H1 (cell line): ENCODE measurements at regions not wholly inside any gene's neighbourhood (a gene's known extent, or its start where the extent isn't known, plus 50 kb on each side); places are given as distances from the start of the nearest gene placed in this dataset.

Source experiments
- CHD2 ChIP-seq: IDR thresholded peaks from 2 replicates; pipeline ENCODE4 v1.6.1; 2012; ENCODE audit warnings: low read length, improper control_type of control experiment
- JUND ChIP-seq: IDR thresholded peaks from 2 replicates; pipeline ENCODE4 v1.6.1; 2011; ENCODE audit warnings: mild to moderate bottlenecking, improper control_type of control experiment, low read length
- SP1 ChIP-seq: IDR thresholded peaks from 2 replicates; pipeline ENCODE4 v1.6.1; 2011; ENCODE audit warnings: low read depth, low read length
- TAF7 ChIP-seq: optimal IDR thresholded peaks from 2 replicates; pipeline ENCODE3; 2011; ENCODE audit warnings: low read depth, mild to moderate bottlenecking, inconsistent platforms, low read length, moderate library complexity, borderline replicate concordance
- TF ChIP-seq, protein P1 (sequence below): fragments of 300-600 bp; sonication (generic); IDR thresholded peaks from 2 replicates; pipeline ENCODE4 v1.7.1; 2012; ENCODE audit warnings: low read length, moderate library complexity, mild to moderate bottlenecking, inconsistent platforms; ENCODE audit not compliant: insufficient replicate concordance

DNA sequence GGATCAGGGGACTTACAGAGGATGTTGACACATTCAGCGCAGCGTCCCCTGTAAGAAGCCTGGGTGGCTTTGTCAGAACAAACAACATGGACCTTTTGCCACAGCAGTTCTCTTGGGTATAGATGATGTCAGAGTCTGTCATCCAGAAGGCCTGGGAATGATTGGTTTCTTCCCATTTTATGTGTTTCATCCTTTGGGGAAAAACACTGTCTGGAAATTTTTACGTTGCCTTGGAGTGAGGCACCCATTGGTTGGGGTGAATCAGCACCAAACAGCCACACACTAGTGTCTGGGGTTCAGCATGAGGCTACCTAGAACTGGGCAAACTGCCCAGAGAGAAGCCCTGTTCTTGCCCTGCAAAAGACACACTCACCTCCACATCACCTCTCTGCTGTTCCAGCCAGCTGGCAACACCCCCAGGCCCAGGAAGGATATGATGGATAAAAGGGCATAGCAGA is 123.0 kb downstream of the FAM43A start (continued):
- TF ChIP-seq, protein P1, sequence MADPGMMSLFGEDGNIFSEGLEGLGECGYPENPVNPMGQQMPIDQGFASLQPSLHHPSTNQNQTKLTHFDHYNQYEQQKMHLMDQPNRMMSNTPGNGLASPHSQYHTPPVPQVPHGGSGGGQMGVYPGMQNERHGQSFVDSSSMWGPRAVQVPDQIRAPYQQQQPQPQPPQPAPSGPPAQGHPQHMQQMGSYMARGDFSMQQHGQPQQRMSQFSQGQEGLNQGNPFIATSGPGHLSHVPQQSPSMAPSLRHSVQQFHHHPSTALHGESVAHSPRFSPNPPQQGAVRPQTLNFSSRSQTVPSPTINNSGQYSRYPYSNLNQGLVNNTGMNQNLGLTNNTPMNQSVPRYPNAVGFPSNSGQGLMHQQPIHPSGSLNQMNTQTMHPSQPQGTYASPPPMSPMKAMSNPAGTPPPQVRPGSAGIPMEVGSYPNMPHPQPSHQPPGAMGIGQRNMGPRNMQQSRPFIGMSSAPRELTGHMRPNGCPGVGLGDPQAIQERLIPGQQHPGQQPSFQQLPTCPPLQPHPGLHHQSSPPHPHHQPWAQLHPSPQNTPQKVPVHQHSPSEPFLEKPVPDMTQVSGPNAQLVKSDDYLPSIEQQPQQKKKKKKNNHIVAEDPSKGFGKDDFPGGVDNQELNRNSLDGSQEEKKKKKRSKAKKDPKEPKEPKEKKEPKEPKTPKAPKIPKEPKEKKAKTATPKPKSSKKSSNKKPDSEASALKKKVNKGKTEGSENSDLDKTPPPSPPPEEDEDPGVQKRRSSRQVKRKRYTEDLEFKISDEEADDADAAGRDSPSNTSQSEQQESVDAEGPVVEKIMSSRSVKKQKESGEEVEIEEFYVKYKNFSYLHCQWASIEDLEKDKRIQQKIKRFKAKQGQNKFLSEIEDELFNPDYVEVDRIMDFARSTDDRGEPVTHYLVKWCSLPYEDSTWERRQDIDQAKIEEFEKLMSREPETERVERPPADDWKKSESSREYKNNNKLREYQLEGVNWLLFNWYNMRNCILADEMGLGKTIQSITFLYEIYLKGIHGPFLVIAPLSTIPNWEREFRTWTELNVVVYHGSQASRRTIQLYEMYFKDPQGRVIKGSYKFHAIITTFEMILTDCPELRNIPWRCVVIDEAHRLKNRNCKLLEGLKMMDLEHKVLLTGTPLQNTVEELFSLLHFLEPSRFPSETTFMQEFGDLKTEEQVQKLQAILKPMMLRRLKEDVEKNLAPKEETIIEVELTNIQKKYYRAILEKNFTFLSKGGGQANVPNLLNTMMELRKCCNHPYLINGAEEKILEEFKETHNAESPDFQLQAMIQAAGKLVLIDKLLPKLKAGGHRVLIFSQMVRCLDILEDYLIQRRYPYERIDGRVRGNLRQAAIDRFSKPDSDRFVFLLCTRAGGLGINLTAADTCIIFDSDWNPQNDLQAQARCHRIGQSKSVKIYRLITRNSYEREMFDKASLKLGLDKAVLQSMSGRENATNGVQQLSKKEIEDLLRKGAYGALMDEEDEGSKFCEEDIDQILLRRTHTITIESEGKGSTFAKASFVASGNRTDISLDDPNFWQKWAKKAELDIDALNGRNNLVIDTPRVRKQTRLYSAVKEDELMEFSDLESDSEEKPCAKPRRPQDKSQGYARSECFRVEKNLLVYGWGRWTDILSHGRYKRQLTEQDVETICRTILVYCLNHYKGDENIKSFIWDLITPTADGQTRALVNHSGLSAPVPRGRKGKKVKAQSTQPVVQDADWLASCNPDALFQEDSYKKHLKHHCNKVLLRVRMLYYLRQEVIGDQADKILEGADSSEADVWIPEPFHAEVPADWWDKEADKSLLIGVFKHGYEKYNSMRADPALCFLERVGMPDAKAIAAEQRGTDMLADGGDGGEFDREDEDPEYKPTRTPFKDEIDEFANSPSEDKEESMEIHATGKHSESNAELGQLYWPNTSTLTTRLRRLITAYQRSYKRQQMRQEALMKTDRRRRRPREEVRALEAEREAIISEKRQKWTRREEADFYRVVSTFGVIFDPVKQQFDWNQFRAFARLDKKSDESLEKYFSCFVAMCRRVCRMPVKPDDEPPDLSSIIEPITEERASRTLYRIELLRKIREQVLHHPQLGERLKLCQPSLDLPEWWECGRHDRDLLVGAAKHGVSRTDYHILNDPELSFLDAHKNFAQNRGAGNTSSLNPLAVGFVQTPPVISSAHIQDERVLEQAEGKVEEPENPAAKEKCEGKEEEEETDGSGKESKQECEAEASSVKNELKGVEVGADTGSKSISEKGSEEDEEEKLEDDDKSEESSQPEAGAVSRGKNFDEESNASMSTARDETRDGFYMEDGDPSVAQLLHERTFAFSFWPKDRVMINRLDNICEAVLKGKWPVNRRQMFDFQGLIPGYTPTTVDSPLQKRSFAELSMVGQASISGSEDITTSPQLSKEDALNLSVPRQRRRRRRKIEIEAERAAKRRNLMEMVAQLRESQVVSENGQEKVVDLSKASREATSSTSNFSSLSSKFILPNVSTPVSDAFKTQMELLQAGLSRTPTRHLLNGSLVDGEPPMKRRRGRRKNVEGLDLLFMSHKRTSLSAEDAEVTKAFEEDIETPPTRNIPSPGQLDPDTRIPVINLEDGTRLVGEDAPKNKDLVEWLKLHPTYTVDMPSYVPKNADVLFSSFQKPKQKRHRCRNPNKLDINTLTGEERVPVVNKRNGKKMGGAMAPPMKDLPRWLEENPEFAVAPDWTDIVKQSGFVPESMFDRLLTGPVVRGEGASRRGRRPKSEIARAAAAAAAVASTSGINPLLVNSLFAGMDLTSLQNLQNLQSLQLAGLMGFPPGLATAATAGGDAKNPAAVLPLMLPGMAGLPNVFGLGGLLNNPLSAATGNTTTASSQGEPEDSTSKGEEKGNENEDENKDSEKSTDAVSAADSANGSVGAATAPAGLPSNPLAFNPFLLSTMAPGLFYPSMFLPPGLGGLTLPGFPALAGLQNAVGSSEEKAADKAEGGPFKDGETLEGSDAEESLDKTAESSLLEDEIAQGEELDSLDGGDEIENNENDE: no peak
- no peak for TF ChIP-seq TAF7
- TF ChIP-seq JUND: no peak
- no peak for TF ChIP-seq SP1
- TF ChIP-seq CHD2: no peak
